SIG-M5 treated with dmso at 0.1 percent for 504 hours (cell line): ENCODE measurements at regions not wholly inside any gene's neighbourhood (a gene's known extent, or its start where the extent isn't known, plus 50 kb on each side); places are given as distances from the start of the nearest gene placed in this dataset.

Source experiments
- DNase-seq: peaks from one replicate; lab custom pipeline; 2025; ENCODE audit not compliant: unreplicated experiment; lab: John Stamatoyannopoulos, UW

- no peak for DNase-seq
Measured at GRCh38 chr6:156161471-156161870, 615.7 kb upstream of the ARID1B start.

- no peak for DNase-seq
Measured at GRCh38 chr6:156160795-156161165, 616.4 kb upstream of the ARID1B start.

- no peak for DNase-seq
Measured at GRCh38 chr6:156160007-156160794, 617.0 kb upstream of the ARID1B start.

GRCh38 chr6:156154896-156155295 lies 622.3 kb upstream of the ARID1B start:
- DNase-seq, result no peak

GRCh38 chr6:156150391-156150790 lies 626.8 kb upstream of the ARID1B start:
- DNase-seq, result no peak

GRCh38 chr6:156146891-156147290 lies 630.3 kb upstream of the ARID1B start:
- no peak for DNase-seq

- DNase-seq, result no peak
Measured at GRCh38 chr6:156131221-156131903, 645.8 kb upstream of the ARID1B start.

- no peak for DNase-seq
Measured at GRCh38 chr6:156126535-156126934, 650.6 kb upstream of the ARID1B start.

- no peak for DNase-seq
Measured at GRCh38 chr6:156125844-156126243, 651.3 kb upstream of the ARID1B start.

GRCh38 chr6:156123731-156124130 lies 653.4 kb upstream of the ARID1B start:
- no peak for DNase-seq

GRCh38 chr6:156121973-156122372 lies 655.2 kb upstream of the ARID1B start:
- no peak for DNase-seq

- no peak for DNase-seq
Measured at GRCh38 chr6:156114541-156114940, 658.9 kb upstream of the NOX3 start.

GRCh38 chr6:156113631-156114030 lies 658.0 kb upstream of the NOX3 start:
- no peak for DNase-seq

GRCh38 chr6:156111913-156112312 lies 656.3 kb upstream of the NOX3 start:
- DNase-seq, result no peak

- no peak for DNase-seq
Measured at GRCh38 chr6:156110249-156110648, 654.6 kb upstream of the NOX3 start.

- no peak for DNase-seq
Measured at GRCh38 chr6:156109713-156110112, 654.1 kb upstream of the NOX3 start.

- DNase-seq, result no peak
Measured at GRCh38 chr6:156107624-156108101, 652.0 kb upstream of the NOX3 start.

GRCh38 chr6:156102129-156102528 lies 646.5 kb upstream of the NOX3 start:
- DNase-seq, result no peak

- no peak for DNase-seq
Measured at GRCh38 chr6:156098839-156099238, 643.2 kb upstream of the NOX3 start.

GRCh38 chr6:156087487-156087886 lies 631.8 kb upstream of the NOX3 start:
- no peak for DNase-seq

GRCh38 chr6:156082012-156082411 lies 626.4 kb upstream of the NOX3 start:
- DNase-seq, result no peak

- no peak for DNase-seq
Measured at GRCh38 chr6:156080371-156080770, 624.7 kb upstream of the NOX3 start.
